ENCODE measurements at regions not wholly inside any gene's neighbourhood (a gene's known extent, or its start where the extent isn't known, plus 50 kb on each side); places are given as distances from the start of the nearest gene placed in this dataset.

DNA sequence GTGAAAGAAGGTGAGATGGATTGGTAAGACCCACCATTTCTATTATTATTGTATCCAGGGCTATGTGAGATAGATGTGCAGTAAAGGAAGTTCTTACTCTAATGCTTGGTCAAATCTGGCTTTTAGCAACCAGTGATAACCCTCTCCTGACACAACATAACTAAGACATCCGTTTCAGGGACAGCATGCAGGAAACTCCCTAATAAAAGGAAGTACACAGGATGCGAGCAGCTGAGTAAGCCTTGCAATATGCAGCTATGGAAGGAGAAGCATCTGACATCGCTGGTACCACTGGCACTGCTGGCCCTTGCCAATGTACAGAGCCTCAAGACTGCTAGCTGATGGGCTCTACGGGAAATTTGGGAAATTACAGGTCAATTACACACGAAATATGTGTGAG, 662.3 kb downstream of the NR2F2 start:
- no peak for TF ChIP-seq POLR2A (IDR thresholded peaks at IDR 0.05)
- TF ChIP-seq, protein P1, sequence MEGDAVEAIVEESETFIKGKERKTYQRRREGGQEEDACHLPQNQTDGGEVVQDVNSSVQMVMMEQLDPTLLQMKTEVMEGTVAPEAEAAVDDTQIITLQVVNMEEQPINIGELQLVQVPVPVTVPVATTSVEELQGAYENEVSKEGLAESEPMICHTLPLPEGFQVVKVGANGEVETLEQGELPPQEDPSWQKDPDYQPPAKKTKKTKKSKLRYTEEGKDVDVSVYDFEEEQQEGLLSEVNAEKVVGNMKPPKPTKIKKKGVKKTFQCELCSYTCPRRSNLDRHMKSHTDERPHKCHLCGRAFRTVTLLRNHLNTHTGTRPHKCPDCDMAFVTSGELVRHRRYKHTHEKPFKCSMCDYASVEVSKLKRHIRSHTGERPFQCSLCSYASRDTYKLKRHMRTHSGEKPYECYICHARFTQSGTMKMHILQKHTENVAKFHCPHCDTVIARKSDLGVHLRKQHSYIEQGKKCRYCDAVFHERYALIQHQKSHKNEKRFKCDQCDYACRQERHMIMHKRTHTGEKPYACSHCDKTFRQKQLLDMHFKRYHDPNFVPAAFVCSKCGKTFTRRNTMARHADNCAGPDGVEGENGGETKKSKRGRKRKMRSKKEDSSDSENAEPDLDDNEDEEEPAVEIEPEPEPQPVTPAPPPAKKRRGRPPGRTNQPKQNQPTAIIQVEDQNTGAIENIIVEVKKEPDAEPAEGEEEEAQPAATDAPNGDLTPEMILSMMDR (IDR thresholded peaks at IDR 0.05), result no peak

All from prostate gland (tissue), 2 donors.